ENCODE measurements at regions not wholly inside any gene's neighbourhood (a gene's known extent, or its start where the extent isn't known, plus 50 kb on each side); places are given as distances from the start of the nearest gene placed in this dataset.

DNA sequence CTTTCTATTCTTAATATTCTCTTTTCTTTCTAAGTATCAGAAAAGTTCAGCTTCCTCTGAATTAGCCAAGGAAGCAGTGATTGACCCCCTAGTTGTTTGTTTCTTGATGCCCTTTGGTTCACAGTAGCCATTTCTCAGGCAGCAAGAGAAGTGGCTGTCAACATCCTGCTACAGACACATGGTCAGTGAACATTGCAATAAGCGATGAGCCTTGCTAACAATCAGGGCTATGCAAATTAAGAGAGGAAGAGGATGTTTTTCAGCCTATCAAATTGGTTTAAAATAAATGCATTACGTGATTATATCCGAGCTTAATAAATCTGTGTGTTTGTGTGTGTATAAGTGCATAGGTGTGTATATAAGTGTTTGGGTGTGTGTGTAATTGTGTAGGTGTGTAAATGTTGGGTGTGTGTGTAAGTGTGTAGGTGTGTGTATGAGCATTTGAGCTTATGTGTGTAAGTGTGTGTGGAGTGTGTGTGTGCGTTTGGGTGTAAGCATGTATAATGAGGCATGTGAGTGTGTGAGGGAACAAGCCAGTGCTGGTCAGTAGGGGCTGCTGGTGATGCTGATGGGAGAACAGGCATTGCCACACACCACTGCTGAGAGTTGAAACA lies 78.1 kb upstream of the XCR1 start:
- ATAC-seq: no peak

DNA sequence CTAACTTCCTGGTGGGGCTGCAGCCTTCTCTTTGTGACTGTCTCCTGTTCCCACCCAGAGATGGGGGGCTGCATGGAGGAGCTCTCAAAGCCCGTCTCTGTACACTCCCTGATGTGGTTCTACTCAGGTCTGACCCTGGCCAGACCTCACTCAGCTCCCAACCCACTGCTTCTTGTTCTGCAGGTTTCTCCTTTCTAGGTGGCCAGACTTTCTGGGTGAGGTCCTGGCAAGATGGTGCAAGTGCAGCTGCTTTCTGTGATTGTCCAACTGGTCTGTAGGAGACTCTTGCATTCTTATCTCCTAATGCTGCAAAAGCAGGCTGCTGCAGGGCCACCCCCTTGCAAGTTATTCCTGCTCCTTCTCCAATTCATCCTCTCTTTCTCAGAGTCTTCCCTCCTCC lies 77.4 kb upstream of the XCR1 start:
- no peak for ATAC-seq
- TF ChIP-seq ZNF565 (CRISPR knock-in tag; conservative IDR thresholded peaks at IDR 0.05; ENCODE audit: low read depth) (no peak), BACH2 (CRISPR knock-in tag; IDR thresholded peaks at IDR 0.05; ENCODE audit: borderline replicate concordance) (no peak), CSDC2 (CRISPR knock-in tag; IDR thresholded peaks at IDR 0.05) (no peak), ZNF70 (CRISPR knock-in tag; IDR thresholded peaks at IDR 0.05) (no peak), ZFP30 (CRISPR knock-in tag; IDR thresholded peaks at IDR 0.05) (no peak), ZC3H10 (CRISPR knock-in tag; IDR thresholded peaks at IDR 0.05) (no peak), SNAI2 (CRISPR knock-in tag; IDR thresholded peaks at IDR 0.05) (no peak), ESRRG (CRISPR knock-in tag; IDR thresholded peaks at IDR 0.05) (no peak), TCF4 (CRISPR knock-in tag; IDR thresholded peaks at IDR 0.05; ENCODE audit: borderline replicate concordance) (no peak)
- TF ChIP-seq, protein P1, sequence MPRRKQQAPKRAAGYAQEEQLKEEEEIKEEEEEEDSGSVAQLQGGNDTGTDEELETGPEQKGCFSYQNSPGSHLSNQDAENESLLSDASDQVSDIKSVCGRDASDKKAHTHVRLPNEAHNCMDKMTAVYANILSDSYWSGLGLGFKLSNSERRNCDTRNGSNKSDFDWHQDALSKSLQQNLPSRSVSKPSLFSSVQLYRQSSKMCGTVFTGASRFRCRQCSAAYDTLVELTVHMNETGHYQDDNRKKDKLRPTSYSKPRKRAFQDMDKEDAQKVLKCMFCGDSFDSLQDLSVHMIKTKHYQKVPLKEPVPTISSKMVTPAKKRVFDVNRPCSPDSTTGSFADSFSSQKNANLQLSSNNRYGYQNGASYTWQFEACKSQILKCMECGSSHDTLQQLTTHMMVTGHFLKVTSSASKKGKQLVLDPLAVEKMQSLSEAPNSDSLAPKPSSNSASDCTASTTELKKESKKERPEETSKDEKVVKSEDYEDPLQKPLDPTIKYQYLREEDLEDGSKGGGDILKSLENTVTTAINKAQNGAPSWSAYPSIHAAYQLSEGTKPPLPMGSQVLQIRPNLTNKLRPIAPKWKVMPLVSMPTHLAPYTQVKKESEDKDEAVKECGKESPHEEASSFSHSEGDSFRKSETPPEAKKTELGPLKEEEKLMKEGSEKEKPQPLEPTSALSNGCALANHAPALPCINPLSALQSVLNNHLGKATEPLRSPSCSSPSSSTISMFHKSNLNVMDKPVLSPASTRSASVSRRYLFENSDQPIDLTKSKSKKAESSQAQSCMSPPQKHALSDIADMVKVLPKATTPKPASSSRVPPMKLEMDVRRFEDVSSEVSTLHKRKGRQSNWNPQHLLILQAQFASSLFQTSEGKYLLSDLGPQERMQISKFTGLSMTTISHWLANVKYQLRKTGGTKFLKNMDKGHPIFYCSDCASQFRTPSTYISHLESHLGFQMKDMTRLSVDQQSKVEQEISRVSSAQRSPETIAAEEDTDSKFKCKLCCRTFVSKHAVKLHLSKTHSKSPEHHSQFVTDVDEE (CRISPR knock-in tag; IDR thresholded peaks at IDR 0.05): no peak

More for the DNA sequence above, 78.1 kb upstream of the XCR1 start:
- TF ChIP-seq, protein P2, sequence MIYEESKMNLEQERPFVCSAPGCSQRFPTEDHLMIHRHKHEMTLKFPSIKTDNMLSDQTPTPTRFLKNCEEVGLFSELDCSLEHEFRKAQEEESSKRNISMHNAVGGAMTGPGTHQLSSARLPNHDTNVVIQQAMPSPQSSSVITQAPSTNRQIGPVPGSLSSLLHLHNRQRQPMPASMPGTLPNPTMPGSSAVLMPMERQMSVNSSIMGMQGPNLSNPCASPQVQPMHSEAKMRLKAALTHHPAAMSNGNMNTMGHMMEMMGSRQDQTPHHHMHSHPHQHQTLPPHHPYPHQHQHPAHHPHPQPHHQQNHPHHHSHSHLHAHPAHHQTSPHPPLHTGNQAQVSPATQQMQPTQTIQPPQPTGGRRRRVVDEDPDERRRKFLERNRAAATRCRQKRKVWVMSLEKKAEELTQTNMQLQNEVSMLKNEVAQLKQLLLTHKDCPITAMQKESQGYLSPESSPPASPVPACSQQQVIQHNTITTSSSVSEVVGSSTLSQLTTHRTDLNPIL (CRISPR knock-in tag; IDR thresholded peaks at IDR 0.05; ENCODE audit: low read depth): no peak
- TF ChIP-seq PPARA (CRISPR knock-in tag; IDR thresholded peaks at IDR 0.05; ENCODE audit: borderline replicate concordance): no peak
- no peak for TF ChIP-seq OSR1 (CRISPR knock-in tag; IDR thresholded peaks at IDR 0.05)
- TF ChIP-seq, protein P1 (CRISPR knock-in tag; IDR thresholded peaks at IDR 0.05): no peak

DNA sequence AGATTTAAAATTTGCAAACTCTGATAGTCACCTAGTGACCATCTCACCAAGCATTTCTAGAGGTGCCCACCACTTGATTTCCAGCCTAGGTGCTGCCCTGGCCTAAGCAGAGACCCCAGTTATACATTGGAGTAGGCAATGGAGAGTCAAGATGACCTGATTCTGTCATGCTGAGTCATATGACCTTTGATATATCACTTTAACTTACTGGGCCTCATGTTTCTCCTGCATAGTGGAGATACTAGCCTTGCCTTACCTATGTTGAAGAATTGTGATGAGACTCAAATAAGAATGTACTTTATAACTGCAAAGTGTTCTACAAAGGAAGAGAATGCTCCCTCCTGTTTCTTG lies 75.5 kb upstream of the XCR1 start:
- TF ChIP-seq GLIS3 (CRISPR knock-in tag; IDR thresholded peaks at IDR 0.05): no peak
- TF ChIP-seq ESRRG (CRISPR knock-in tag; IDR thresholded peaks at IDR 0.05): no peak
- no peak for TF ChIP-seq PPARA (CRISPR knock-in tag; IDR thresholded peaks at IDR 0.05; ENCODE audit: borderline replicate concordance)
- no peak for TF ChIP-seq ZFP3 (CRISPR knock-in tag; IDR thresholded peaks at IDR 0.05)
- no peak for TF ChIP-seq TCF4 (CRISPR knock-in tag; IDR thresholded peaks at IDR 0.05; ENCODE audit: borderline replicate concordance)
- no peak for TF ChIP-seq TOX (CRISPR knock-in tag; IDR thresholded peaks at IDR 0.05; ENCODE audit: borderline replicate concordance)
- TF ChIP-seq, protein P2 (CRISPR knock-in tag; IDR thresholded peaks at IDR 0.05; ENCODE audit: low read depth): no peak
- no peak for TF ChIP-seq CSDC2 (CRISPR knock-in tag; IDR thresholded peaks at IDR 0.05)
- TF ChIP-seq ZFP30 (CRISPR knock-in tag; IDR thresholded peaks at IDR 0.05): no peak
- TF ChIP-seq ZNF565 (CRISPR knock-in tag; conservative IDR thresholded peaks at IDR 0.05; ENCODE audit: low read depth): no peak
- TF ChIP-seq, protein P1 (CRISPR knock-in tag; IDR thresholded peaks at IDR 0.05): no peak
- TF ChIP-seq SNAI2 (CRISPR knock-in tag; IDR thresholded peaks at IDR 0.05): no peak

More for the DNA sequence above, 75.5 kb upstream of the XCR1 start:
- ATAC-seq: no peak
